ENCODE measurements at regions not wholly inside any gene's neighbourhood (a gene's known extent, or its start where the extent isn't known, plus 50 kb on each side); places are given as distances from the start of the nearest gene placed in this dataset.
A peak's percentile ranks its signal among the peaks of the same experiment; 100 is the strongest.

GRCh38 chr6:16921399-16922110 is 160.3 kb upstream of the ATXN1 start:
- intact Hi-C loops (cut with micrococcal nuclease): no loop called here
- Histone ChIP-seq H3K4me2 (ENCODE audit: low read depth, low read length) (peak overlapping the region; percentile 38; the same call in 1 of the 2 replicates), H2AK9ac (replicated peaks; ENCODE audit: low read depth, low read length, poor library complexity) (no peak overlapping the region), H3K27ac (ENCODE audit: insufficient read depth, low read length) (peak overlapping the region; percentile 63; the same call in 1 of the 2 replicates), H4K20me1 (ENCODE audit: insufficient read depth, low read length) (no peaks in the 10 kb centered on the region), H3K14ac (replicated peaks; ENCODE audit: low read depth, low read length) (no peak overlapping the region), H3K36me3 (ENCODE audit: control insufficient read depth, insufficient read depth, low read length) (no peaks in the 10 kb centered on the region), H3K4ac (ENCODE audit: low read depth, low read length) (0 out of 2 replicates have a peak overlapping the region, but pooled peaks have one; percentile 46), H2BK5ac (ENCODE audit: low read depth, low read length, poor library complexity, severe bottlenecking) (peak overlapping the region; percentile 88), H2AFZ (replicated peaks; ENCODE audit: low read length, poor library complexity) (no peak overlapping the region), H3K18ac (ENCODE audit: low read depth, low read length) (peak overlapping the region; percentile 78; the same call in 1 of the 2 replicates), H3K9ac (ENCODE audit: low read depth, low read length) (no peak overlapping the region), H4K5ac (ENCODE audit: low read depth, low read length) (0 out of 2 replicates have a peak overlapping the region, but pooled peaks have one; percentile 69), H3K23ac (ENCODE audit: low read depth, low read length) (no peak overlapping the region; the same call in 1 of the 2 replicates), H3K4me3 (ENCODE audit: insufficient read depth, low read depth, low read length) (no peak overlapping the region), H2AK5ac (ENCODE audit: low read depth, low read length) (no peak overlapping the region), H2BK20ac (ENCODE audit: low read depth, low read length) (peak overlapping the region; percentile 92; the same call in 1 of the 2 replicates), H3K4me1 (ENCODE audit: control insufficient read depth, insufficient read depth, low read length) (peaks cover 11% of the 10 kb centered on the region), H3K79me1 (ENCODE audit: low read depth in 1 of 2, low read length in 2 of 2) (no peaks in the 10 kb centered on the region), H2BK120ac (ENCODE audit: low read depth, low read length) (peak overlapping the region; percentile 88), H3K27me3 (ENCODE audit: control insufficient read depth, insufficient read depth, low read length) (no peaks in the 10 kb centered on the region), H3K56ac (ENCODE audit: extremely low read depth, insufficient read depth, low read length) (peak overlapping the region; percentile 73; the same call in 1 of the 2 replicates), H4K91ac (ENCODE audit: insufficient read depth, low read depth, low read length) (peak overlapping the region; percentile 56; the same call in 1 of the 2 replicates), H4K8ac (ENCODE audit: low read depth in 2 of 2, low read length in 2 of 2) (peak overlapping the region in 1 of 2 experiments; percentile 75; a peak in 2 of 4 replicates), H3K9me3 (ENCODE audit: control insufficient read depth, insufficient read depth, low read length) (no peaks in the 10 kb centered on the region), H2BK15ac (ENCODE audit: low read depth, low read length) (peak overlapping the region; percentile 81; the same call in 2 of the 3 replicates), H3K9me1 (ENCODE audit: insufficient read depth, low read length) (peaks cover 8% of the 10 kb centered on the region)
- DNase-seq (peak; percentile 97), ATAC-seq (ENCODE audit: low read depth) (peak; percentile 81)
- ChIA-PET CTCF (interaction anchor here (0.6 to 1.0 kb wide), 2 partner anchors 9 to 44 kb away, joined by 3 read pairs; no protein-coding TSS in a partner anchor), POLR2A (ENCODE audit: unreplicated experiment) (interaction anchor here (0.8 kb wide), 1 partner anchor 158 kb away, joined by 4 read pairs; no protein-coding TSS in a partner anchor)
- WGBS, 2 experiments (ENCODE audit: extremely low coverage in 2 of 2, insufficient read length in 1 of 2): no CpG with 5 or more reads among the region's 6 CpGs
- dilution Hi-C loops (cut with HindIII; ENCODE audit: low sequenced_read_pairs, unreplicated experiment): no loop called here
- in situ Hi-C loops (cut with MboI; ENCODE audit: low sequenced_read_pairs): no loop called here
- BruUV-seq (replicated peaks): no TSS peak
- TF ChIP-seq MXI1 (IDR thresholded peaks at IDR 0.05; ENCODE audit: borderline replicate concordance, low read depth, low read length) (peak; percentile 74; the same call in 1 of the 2 replicates), RCOR1 (IDR thresholded peaks at IDR 0.05; ENCODE audit: insufficient replicate concordance, low read length) (no peak), CEBPB (IDR thresholded peaks at IDR 0.05; ENCODE audit: low read depth, low read length) (peak; percentile 95), MAZ (IDR thresholded peaks at IDR 0.05; ENCODE audit: borderline replicate concordance, low read depth, low read length) (no peak), BHLHE40 (IDR thresholded peaks at IDR 0.05; ENCODE audit: low read depth, low read length) (0 out of 2 replicates have a peak, but pooled peaks have one; percentile 16), NFE2L2 (IDR thresholded peaks at IDR 0.05; ENCODE audit: low read depth, low read length) (no peak), FOS (IDR thresholded peaks at IDR 0.05; ENCODE audit: low read depth, low read length) (peak; percentile 45), CHD1 (IDR thresholded peaks at IDR 0.05; ENCODE audit: low read depth, low read length) (no peak), SMC3 (IDR thresholded peaks at IDR 0.05; ENCODE audit: low read depth, low read length) (no peak), POLR2A (IDR thresholded peaks at IDR 0.05; ENCODE audit: low read depth, low read length) (no peak), MAFK (IDR thresholded peaks at IDR 0.05; ENCODE audit: low read depth, low read length) (peak; percentile 11; the same call in 1 of the 2 replicates)
- TF ChIP-seq, protein P1, sequence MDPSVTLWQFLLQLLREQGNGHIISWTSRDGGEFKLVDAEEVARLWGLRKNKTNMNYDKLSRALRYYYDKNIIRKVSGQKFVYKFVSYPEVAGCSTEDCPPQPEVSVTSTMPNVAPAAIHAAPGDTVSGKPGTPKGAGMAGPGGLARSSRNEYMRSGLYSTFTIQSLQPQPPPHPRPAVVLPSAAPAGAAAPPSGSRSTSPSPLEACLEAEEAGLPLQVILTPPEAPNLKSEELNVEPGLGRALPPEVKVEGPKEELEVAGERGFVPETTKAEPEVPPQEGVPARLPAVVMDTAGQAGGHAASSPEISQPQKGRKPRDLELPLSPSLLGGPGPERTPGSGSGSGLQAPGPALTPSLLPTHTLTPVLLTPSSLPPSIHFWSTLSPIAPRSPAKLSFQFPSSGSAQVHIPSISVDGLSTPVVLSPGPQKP (IDR thresholded peaks at IDR 0.05; ENCODE audit: borderline replicate concordance, low read depth, low read length): no peak
